ENCODE measurements at regions not wholly inside any gene's neighbourhood (a gene's known extent, or its start where the extent isn't known, plus 50 kb on each side); places are given as distances from the start of the nearest gene placed in this dataset.

GRCh38 chr9:129353697-129354336 lies 175.8 kb upstream of the IER5L start:
- no peak for DNase-seq

GRCh38 chr9:129352146-129352865 lies 174.2 kb upstream of the IER5L start:
- DNase-seq, result peak; percentile 62

- DNase-seq, result no peak
Observed at GRCh38 chr9:129351642-129352145, 173.6 kb upstream of the IER5L start.

- no peak for DNase-seq
Observed at GRCh38 chr9:129351058-129351641, 173.1 kb upstream of the IER5L start.

GRCh38 chr9:129350143-129350935 lies 172.3 kb upstream of the IER5L start:
- DNase-seq, result no peak

GRCh38 chr9:129349665-129349947 lies 171.5 kb upstream of the IER5L start:
- no peak for DNase-seq

- DNase-seq, result no peak
Observed at GRCh38 chr9:129348890-129349664, 171.0 kb upstream of the IER5L start.

- DNase-seq, result no peak
Observed at GRCh38 chr9:129347316-129348120, 169.5 kb upstream of the IER5L start.

- no peak for DNase-seq
Observed at GRCh38 chr9:129346046-129346445, 168.0 kb upstream of the IER5L start.

- DNase-seq, result no peak
Observed at GRCh38 chr9:129344641-129345495, 166.8 kb upstream of the IER5L start.

GRCh38 chr9:129343424-129344375 lies 165.6 kb upstream of the IER5L start:
- DNase-seq, result no peak

GRCh38 chr9:129342591-129343423 lies 164.7 kb upstream of the IER5L start:
- DNase-seq, result no peak

GRCh38 chr9:129341987-129342348 lies 163.9 kb upstream of the IER5L start:
- no peak for DNase-seq

GRCh38 chr9:129341171-129341986 lies 163.3 kb upstream of the IER5L start:
- DNase-seq, result no peak

- no peak for DNase-seq
Observed at GRCh38 chr9:129340427-129341170, 162.5 kb upstream of the IER5L start.

GRCh38 chr9:129339539-129340157 lies 161.6 kb upstream of the IER5L start:
- DNase-seq, result no peak

Measured in NCI-H2171 (cell line).